ENCODE measurements at regions not wholly inside any gene's neighbourhood (a gene's known extent, or its start where the extent isn't known, plus 50 kb on each side); places are given as distances from the start of the nearest gene placed in this dataset.

DNA sequence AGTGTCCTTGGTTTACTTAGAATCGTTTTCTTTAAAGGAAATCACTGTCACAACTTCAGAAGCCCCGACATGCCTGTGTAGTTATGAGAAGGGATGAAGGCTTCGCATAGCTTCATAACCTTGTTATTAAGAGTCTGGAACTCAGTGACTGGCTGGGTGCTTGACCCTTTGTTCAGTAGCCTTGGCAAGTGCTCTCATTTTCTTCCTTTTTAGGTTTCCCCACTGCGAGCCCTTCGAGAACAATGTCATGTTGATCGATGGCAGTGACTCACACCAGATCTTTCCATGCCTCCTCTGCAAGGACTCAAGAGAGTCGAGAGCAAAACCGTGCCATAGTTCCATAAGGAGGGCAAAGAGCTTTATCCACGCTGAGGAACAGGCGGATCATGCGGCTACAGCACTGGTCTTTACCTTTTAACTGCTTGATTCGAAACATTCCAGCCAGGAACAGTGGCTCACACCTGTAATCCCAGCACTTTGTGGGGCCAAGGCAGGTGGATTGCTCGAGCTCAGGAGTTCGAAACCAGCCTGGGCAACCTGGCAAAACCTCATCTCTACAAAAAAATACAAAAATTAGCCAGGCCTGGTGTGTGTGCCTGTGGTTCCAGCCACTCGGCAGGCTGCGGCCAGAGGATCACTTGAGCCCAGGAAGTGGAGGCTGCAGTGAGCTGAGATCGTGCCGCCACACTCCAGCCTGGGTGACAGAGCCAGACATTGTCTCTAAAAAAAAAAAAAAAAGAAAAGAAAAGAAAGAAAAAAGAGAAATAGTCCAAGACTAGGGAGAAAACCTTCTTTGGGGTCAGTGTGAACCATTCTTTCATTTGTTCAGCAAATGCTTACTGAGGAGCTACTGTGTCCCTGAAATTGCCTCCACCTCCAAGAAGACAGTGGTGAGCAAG, 95.4 kb upstream of the ERRFI1 start:
- H3K4me1 ChIP-seq (ENCODE audit: control insufficient read depth in 4 of 4, insufficient read depth in 4 of 4, low read length in 3 of 4): peaks cover 4 to 14% (median 12%) of the 10 kb centered on the region in 4 donors
- WGBS: 64% methylated on average over 18 of the region's 18 CpGs
- H3K9me3 ChIP-seq (ENCODE audit: control insufficient read depth in 4 of 4, low read length in 3 of 4): peaks cover 0 to under 1% (median 0%) of the 10 kb centered on the region in 4 donors
- no peak overlapping the region for H3K4me3 ChIP-seq (ENCODE audit: low read depth in 1 of 3, low read length in 3 of 3)
- H3K27me3 ChIP-seq (ENCODE audit: control insufficient read depth in 4 of 4, insufficient read depth in 4 of 4, low read length in 3 of 4): no peaks in the 10 kb centered on the region
- H3K36me3 ChIP-seq (ENCODE audit: control insufficient read depth in 4 of 4, insufficient read depth in 3 of 4, low read depth in 1 of 4, low read length in 3 of 4): no peaks in the 10 kb centered on the region
- no peak for DNase-seq (ENCODE audit: low spot score)
- H3K27ac ChIP-seq (ENCODE audit: low read depth in 1 of 2, low read length in 2 of 2): peak overlapping the region; percentile 66 to 81
- peak overlapping the region in 1 of 2 donors; percentile 56 for H3K9ac ChIP-seq (ENCODE audit: low read depth in 1 of 2, low read length in 2 of 2)
- TF ChIP-seq RAD21 (IDR thresholded peaks at IDR 0.05) (peak in 1 of 2 donors; percentile 40), YY1 (IDR thresholded peaks at IDR 0.05) (no peak), TAF1 (conservative IDR thresholded peaks at IDR 0.05) (no peak), GABPA (IDR thresholded peaks at IDR 0.05 in 1 of 2, conservative IDR thresholded peaks at IDR 0.05 in 1 of 2) (no peak), RXRA (IDR thresholded peaks at IDR 0.05) (peak; percentile 75 to 80), HNF4G (IDR thresholded peaks at IDR 0.05) (no peak), SP1 (IDR thresholded peaks at IDR 0.05) (peak; percentile 79), NR2F2 (IDR thresholded peaks at IDR 0.05) (peak; percentile 98), FOXA2 (IDR thresholded peaks at IDR 0.05) (no peak), FOXA1 (IDR thresholded peaks at IDR 0.05) (no peak), HNF4A (conservative IDR thresholded peaks at IDR 0.05) (no peak), JUND (IDR thresholded peaks at IDR 0.05) (peak; percentile 82 to 93), EGR1 (IDR thresholded peaks at IDR 0.05; ENCODE audit: low read depth in 2 of 2) (no peak), ZBTB33 (IDR thresholded peaks at IDR 0.05) (no peak)
- TF ChIP-seq, protein P1, sequence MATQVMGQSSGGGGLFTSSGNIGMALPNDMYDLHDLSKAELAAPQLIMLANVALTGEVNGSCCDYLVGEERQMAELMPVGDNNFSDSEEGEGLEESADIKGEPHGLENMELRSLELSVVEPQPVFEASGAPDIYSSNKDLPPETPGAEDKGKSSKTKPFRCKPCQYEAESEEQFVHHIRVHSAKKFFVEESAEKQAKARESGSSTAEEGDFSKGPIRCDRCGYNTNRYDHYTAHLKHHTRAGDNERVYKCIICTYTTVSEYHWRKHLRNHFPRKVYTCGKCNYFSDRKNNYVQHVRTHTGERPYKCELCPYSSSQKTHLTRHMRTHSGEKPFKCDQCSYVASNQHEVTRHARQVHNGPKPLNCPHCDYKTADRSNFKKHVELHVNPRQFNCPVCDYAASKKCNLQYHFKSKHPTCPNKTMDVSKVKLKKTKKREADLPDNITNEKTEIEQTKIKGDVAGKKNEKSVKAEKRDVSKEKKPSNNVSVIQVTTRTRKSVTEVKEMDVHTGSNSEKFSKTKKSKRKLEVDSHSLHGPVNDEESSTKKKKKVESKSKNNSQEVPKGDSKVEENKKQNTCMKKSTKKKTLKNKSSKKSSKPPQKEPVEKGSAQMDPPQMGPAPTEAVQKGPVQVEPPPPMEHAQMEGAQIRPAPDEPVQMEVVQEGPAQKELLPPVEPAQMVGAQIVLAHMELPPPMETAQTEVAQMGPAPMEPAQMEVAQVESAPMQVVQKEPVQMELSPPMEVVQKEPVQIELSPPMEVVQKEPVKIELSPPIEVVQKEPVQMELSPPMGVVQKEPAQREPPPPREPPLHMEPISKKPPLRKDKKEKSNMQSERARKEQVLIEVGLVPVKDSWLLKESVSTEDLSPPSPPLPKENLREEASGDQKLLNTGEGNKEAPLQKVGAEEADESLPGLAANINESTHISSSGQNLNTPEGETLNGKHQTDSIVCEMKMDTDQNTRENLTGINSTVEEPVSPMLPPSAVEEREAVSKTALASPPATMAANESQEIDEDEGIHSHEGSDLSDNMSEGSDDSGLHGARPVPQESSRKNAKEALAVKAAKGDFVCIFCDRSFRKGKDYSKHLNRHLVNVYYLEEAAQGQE (IDR thresholded peaks at IDR 0.05): no peak
- TF ChIP-seq, protein P2, sequence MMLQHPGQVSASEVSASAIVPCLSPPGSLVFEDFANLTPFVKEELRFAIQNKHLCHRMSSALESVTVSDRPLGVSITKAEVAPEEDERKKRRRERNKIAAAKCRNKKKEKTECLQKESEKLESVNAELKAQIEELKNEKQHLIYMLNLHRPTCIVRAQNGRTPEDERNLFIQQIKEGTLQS (IDR thresholded peaks at IDR 0.05): no peak
- TF ChIP-seq, protein P3, sequence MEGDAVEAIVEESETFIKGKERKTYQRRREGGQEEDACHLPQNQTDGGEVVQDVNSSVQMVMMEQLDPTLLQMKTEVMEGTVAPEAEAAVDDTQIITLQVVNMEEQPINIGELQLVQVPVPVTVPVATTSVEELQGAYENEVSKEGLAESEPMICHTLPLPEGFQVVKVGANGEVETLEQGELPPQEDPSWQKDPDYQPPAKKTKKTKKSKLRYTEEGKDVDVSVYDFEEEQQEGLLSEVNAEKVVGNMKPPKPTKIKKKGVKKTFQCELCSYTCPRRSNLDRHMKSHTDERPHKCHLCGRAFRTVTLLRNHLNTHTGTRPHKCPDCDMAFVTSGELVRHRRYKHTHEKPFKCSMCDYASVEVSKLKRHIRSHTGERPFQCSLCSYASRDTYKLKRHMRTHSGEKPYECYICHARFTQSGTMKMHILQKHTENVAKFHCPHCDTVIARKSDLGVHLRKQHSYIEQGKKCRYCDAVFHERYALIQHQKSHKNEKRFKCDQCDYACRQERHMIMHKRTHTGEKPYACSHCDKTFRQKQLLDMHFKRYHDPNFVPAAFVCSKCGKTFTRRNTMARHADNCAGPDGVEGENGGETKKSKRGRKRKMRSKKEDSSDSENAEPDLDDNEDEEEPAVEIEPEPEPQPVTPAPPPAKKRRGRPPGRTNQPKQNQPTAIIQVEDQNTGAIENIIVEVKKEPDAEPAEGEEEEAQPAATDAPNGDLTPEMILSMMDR (IDR thresholded peaks at IDR 0.05; ENCODE audit: low read depth, low read length, missing input control): no peak
- TF ChIP-seq, protein P4, sequence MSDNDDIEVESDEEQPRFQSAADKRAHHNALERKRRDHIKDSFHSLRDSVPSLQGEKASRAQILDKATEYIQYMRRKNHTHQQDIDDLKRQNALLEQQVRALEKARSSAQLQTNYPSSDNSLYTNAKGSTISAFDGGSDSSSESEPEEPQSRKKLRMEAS (IDR thresholded peaks at IDR 0.05): peak; percentile 26
